ENCODE measurements at regions not wholly inside any gene's neighbourhood (a gene's known extent, or its start where the extent isn't known, plus 50 kb on each side); places are given as distances from the start of the nearest gene placed in this dataset.
"Not testable (repeated sequence)": the region's sequence is repeated elsewhere in the genome, so short reads cannot be mapped to it uniquely, and the experiment has no call there.

DNA sequence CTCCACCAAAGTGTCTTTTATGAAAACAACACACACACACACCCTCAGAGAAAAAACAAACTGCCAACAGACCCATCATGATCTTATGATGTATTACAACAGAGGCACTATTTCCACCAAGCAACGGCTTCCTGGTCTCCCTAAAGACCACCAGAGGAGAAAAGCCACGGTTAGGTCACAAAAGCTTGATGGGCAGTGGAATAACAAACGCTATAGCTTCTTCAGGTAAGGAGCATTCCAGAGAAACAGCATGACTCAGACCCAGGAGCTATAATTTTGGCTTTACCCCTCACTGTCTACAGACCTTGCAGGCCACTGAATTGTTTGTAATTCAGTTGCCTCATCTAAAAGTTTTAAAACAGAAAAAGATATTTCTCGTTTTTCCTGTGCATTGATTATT, 105.7 kb upstream of the GPR141 start:
- Histone ChIP-seq H3K4me1 (peaks cover 0 to 8% (median 0%) of the 10 kb centered on the region in 3 donors), H3K27me3 (no peaks in the 10 kb centered on the region), H3K27ac (no peak overlapping the region), H3K36me3 (no peaks in the 10 kb centered on the region), H3K4me3 (no peak overlapping the region), H3K9me3 (no peaks in the 10 kb centered on the region)
- WGBS, 2 donors = 32 to 45% methylated on average over 4 of the region's 4 CpGs
- intact Hi-C loops (cut with DNase I) = no loop called here
- no peak for ATAC-seq
- no peak for DNase-seq
- FAIRE-seq = no peak
- no peak for TF ChIP-seq CTCF (IDR thresholded peaks at IDR 0.05)

DNA sequence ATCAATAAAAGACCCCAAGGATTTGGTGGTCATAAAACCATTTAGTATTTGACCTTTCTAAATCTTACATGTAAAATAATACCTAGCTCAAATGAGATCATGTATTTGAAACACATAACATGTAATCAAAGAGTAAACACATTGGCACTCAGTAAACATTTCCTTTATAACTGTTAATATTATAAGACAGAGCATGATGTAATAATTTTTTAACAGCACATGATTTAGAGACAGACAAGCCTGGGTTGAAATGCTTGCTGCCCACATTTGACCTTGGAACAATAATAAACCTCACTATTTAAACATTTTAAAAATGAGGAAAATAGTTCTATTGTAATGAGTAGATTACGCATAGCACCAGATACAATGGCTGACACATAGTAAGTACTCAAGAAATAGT, 105.2 kb upstream of the GPR141 start:
- peak in 3 of 4 donors; percentile 38 to 62 (median 55) for ATAC-seq
- no peak for DNase-seq
- no peak overlapping the region for H3K27ac ChIP-seq

GRCh38 chr7:37580376-37580775, 103.2 kb upstream of the GPR141 start:
- intact Hi-C loops (cut with DNase I) = no loop called here

More for the DNA sequence above, 105.2 kb upstream of the GPR141 start:
- H3K4me1 ChIP-seq = peaks cover 0 to 8% (median 0%) of the 10 kb centered on the region in 3 donors
- intact Hi-C loops (cut with DNase I) = no loop called here
- H3K4me3 ChIP-seq = no peak overlapping the region
- WGBS, 2 donors = 68 to 71% methylated on average over 1 of the region's 1 CpG
- no peaks in the 10 kb centered on the region for H3K27me3 ChIP-seq
- H3K36me3 ChIP-seq = no peaks in the 10 kb centered on the region
- no peak for FAIRE-seq
- TF ChIP-seq CTCF (IDR thresholded peaks at IDR 0.05) = no peak
- no peaks in the 10 kb centered on the region for H3K9me3 ChIP-seq

GRCh38 chr7:37584651-37585463, 98.7 kb upstream of the GPR141 start:
- 76 to 77% methylated on average over 4 of the region's 4 CpGs for WGBS, 2 donors
- H3K27me3 ChIP-seq; intact Hi-C loops (cut with DNase I); H3K9me3 ChIP-seq; ATAC-seq; DNase-seq; H3K4me3 ChIP-seq; H3K27ac ChIP-seq; H3K36me3 ChIP-seq; H3K4me1 ChIP-seq; FAIRE-seq: not testable (repeated sequence)

More at GRCh38 chr7:37580376-37580775, 103.2 kb upstream of the GPR141 start:
- Histone ChIP-seq H3K27me3 (no peaks in the 10 kb centered on the region), H3K4me3 (no peak overlapping the region), H3K27ac (no peak overlapping the region), H3K4me1 (peaks cover 0 to 8% (median 0%) of the 10 kb centered on the region in 3 donors), H3K36me3 (no peaks in the 10 kb centered on the region), H3K9me3 (no peaks in the 10 kb centered on the region)
- FAIRE-seq (no peak), ATAC-seq (no peak), DNase-seq (no peak)
- no peak for TF ChIP-seq CTCF (IDR thresholded peaks at IDR 0.05)
- 82 to 93% methylated on average over 3 of the region's 3 CpGs for WGBS, 2 donors

- ATAC-seq (no peak), FAIRE-seq (no peak), DNase-seq (no peak)
- no peak for TF ChIP-seq CTCF (IDR thresholded peaks at IDR 0.05)
- Histone ChIP-seq H3K4me3 (no peak overlapping the region), H3K9me3 (no peaks in the 10 kb centered on the region), H3K36me3 (no peaks in the 10 kb centered on the region), H3K27ac (no peak overlapping the region), H3K27me3 (no peaks in the 10 kb centered on the region), H3K4me1 (no peaks in the 10 kb centered on the region)
- 58 to 66% methylated on average over 4 of the region's 4 CpGs for WGBS, 2 donors
- intact Hi-C loops (cut with DNase I) = no loop called here
Observed at GRCh38 chr7:37590824-37591223, 92.7 kb upstream of the GPR141 start.

All from pancreas (tissue), 10 donors.